ENCODE measurements at regions not wholly inside any gene's neighbourhood (a gene's known extent, or its start where the extent isn't known, plus 50 kb on each side); places are given as distances from the start of the nearest gene placed in this dataset.

DNA sequence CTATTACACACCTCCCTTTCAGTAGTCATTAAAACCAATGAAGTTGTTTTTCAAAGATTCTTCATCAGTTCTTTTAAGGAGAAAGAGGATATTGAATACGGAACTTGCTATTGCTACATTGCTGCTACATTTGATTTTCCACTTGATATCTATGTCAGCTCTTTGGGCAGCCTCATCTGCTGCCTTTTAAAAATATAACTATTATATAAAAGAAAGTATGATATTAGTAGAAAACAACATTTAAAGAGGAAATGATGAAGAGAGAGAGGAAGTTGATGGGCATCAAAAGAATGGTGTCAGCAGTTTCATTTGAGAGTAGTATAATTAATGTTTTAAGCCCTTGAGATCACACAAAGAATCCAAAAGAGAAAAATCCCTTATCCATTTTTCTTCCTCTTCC lies 171.4 kb downstream of the NFKBIZ start:
- TF ChIP-seq, protein P1, sequence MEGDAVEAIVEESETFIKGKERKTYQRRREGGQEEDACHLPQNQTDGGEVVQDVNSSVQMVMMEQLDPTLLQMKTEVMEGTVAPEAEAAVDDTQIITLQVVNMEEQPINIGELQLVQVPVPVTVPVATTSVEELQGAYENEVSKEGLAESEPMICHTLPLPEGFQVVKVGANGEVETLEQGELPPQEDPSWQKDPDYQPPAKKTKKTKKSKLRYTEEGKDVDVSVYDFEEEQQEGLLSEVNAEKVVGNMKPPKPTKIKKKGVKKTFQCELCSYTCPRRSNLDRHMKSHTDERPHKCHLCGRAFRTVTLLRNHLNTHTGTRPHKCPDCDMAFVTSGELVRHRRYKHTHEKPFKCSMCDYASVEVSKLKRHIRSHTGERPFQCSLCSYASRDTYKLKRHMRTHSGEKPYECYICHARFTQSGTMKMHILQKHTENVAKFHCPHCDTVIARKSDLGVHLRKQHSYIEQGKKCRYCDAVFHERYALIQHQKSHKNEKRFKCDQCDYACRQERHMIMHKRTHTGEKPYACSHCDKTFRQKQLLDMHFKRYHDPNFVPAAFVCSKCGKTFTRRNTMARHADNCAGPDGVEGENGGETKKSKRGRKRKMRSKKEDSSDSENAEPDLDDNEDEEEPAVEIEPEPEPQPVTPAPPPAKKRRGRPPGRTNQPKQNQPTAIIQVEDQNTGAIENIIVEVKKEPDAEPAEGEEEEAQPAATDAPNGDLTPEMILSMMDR (IDR thresholded peaks at IDR 0.05 in 8 of 11, conservative IDR thresholded peaks at IDR 0.05 in 3 of 11): no peak
- TF ChIP-seq POLR2A (IDR thresholded peaks at IDR 0.05): no peak

Data from spleen (tissue), 7 donors.